Osteoblast (primary cell): ENCODE measurements at regions not wholly inside any gene's neighbourhood (a gene's known extent, or its start where the extent isn't known, plus 50 kb on each side); places are given as distances from the start of the nearest gene placed in this dataset.

Source experiments
- DNase-seq: peaks from one replicate; pipeline ENCODE4 v3.0.0; 2011; ENCODE audit warnings: low spot score, mixed read lengths; ENCODE audit not compliant: insufficient read length; ENCODE audit errors: missing footprints
- H2AFZ ChIP-seq: 2 replicates; pipeline ENCODE4 v1.6.0; 2011; ENCODE audit warnings: mild to moderate bottlenecking, low read length
- H3K27ac ChIP-seq: 2 replicates; pipeline ENCODE4 v1.5.1; 2011; ENCODE audit warnings: mild to moderate bottlenecking, low read depth, low read length, moderate library complexity
- H3K27me3 ChIP-seq: 2 replicates; pipeline ENCODE4 v1.6.0; 2012; ENCODE audit warnings: mild to moderate bottlenecking, control low read depth, inconsistent platforms, low read length, moderate library complexity; ENCODE audit not compliant: insufficient read depth
- H3K36me3 ChIP-seq: 2 replicates; pipeline ENCODE4 v1.5.1; 2011; ENCODE audit warnings: mild to moderate bottlenecking, low read length, control low read depth, moderate library complexity; ENCODE audit not compliant: insufficient read depth
- H3K4me1 ChIP-seq: 2 replicates; pipeline ENCODE4 v1.5.1; 2011; ENCODE audit warnings: mild to moderate bottlenecking, low read length, control low read depth, moderate library complexity; ENCODE audit not compliant: insufficient read depth
- H3K4me2 ChIP-seq: 2 replicates; pipeline ENCODE4 v1.6.0; 2011; ENCODE audit warnings: mild to moderate bottlenecking, low read length; ENCODE audit not compliant: insufficient read depth
- H3K4me3 ChIP-seq: fragments of 200-600 bp; sonication (generic); 3 replicates; pipeline ENCODE4 v1.5.1; 2012; ENCODE audit warnings: mild to moderate bottlenecking, low read length, inconsistent platforms; ENCODE audit not compliant: insufficient read depth
- H3K79me2 ChIP-seq: 2 replicates; pipeline ENCODE4 v1.6.0; 2012; ENCODE audit warnings: mild to moderate bottlenecking, low read length, control low read depth, inconsistent platforms; ENCODE audit not compliant: insufficient read depth
- H3K9me3 ChIP-seq: 2 replicates; pipeline ENCODE4 v1.5.1; 2011; ENCODE audit warnings: low read depth, low read length, control low read depth
- H4K20me1 ChIP-seq: 2 replicates; pipeline ENCODE4 v1.6.0; 2012; ENCODE audit warnings: mild to moderate bottlenecking, low read length, control low read depth; ENCODE audit not compliant: insufficient read depth
- CTCF ChIP-seq: IDR thresholded peaks from 2 replicates; pipeline ENCODE4 v1.5.1; 2011; ENCODE audit warnings: mild to moderate bottlenecking, low read depth, low read length, moderate library complexity; ENCODE audit errors: extremely low read depth

- Histone ChIP-seq H3K4me2 (no peak overlapping the region), H3K27ac (no peak overlapping the region), H2AFZ (no peak overlapping the region), H3K4me1 (no peaks in the 10 kb centered on the region), H3K79me2 (no peaks in the 10 kb centered on the region), H4K20me1 (no peaks in the 10 kb centered on the region), H3K9me3 (no peaks in the 10 kb centered on the region), H3K36me3 (no peaks in the 10 kb centered on the region), H3K27me3 (no peaks in the 10 kb centered on the region), H3K4me3 (no peak overlapping the region)
- TF ChIP-seq CTCF: no peak
- DNase-seq: no peak
These were observed 562.9 kb upstream of the ACO1 start for GRCh38 chr9:31821583-31821982.

GRCh38 chr9:31823365-31823764, 561.1 kb upstream of the ACO1 start:
- Histone ChIP-seq H3K4me1 (no peaks in the 10 kb centered on the region), H3K79me2 (no peaks in the 10 kb centered on the region), H3K9me3 (no peaks in the 10 kb centered on the region), H3K4me2 (no peak overlapping the region), H3K4me3 (no peak overlapping the region), H2AFZ (no peak overlapping the region), H3K27me3 (no peaks in the 10 kb centered on the region), H3K36me3 (no peaks in the 10 kb centered on the region), H4K20me1 (no peaks in the 10 kb centered on the region), H3K27ac (no peak overlapping the region)
- TF ChIP-seq CTCF: no peak
- no peak for DNase-seq

- no peaks in the 10 kb centered on the region for H4K20me1 ChIP-seq
- H3K27ac ChIP-seq: no peak overlapping the region
- no peaks in the 10 kb centered on the region for H3K9me3 ChIP-seq
- no peaks in the 10 kb centered on the region for H3K4me1 ChIP-seq
- DNase-seq: no peak
- H3K27me3 ChIP-seq: no peaks in the 10 kb centered on the region
- H3K4me3 ChIP-seq: no peak overlapping the region
- H3K79me2 ChIP-seq: no peaks in the 10 kb centered on the region
- TF ChIP-seq CTCF: no peak
- H3K4me2 ChIP-seq: no peak overlapping the region
- no peak overlapping the region for H2AFZ ChIP-seq
- H3K36me3 ChIP-seq: no peaks in the 10 kb centered on the region
These were observed 559.6 kb upstream of the ACO1 start for GRCh38 chr9:31824860-31825259.

- DNase-seq: no peak
- no peak overlapping the region for H3K27ac ChIP-seq
- H3K4me2 ChIP-seq: no peak overlapping the region
These were observed 547.2 kb upstream of the ACO1 start for GRCh38 chr9:31837211-31837610.

More at GRCh38 chr9:31837211-31837610, 547.2 kb upstream of the ACO1 start:
- Histone ChIP-seq H3K27me3 (no peaks in the 10 kb centered on the region), H3K9me3 (no peaks in the 10 kb centered on the region), H4K20me1 (no peaks in the 10 kb centered on the region), H2AFZ (no peak overlapping the region), H3K79me2 (no peaks in the 10 kb centered on the region), H3K4me1 (no peaks in the 10 kb centered on the region), H3K36me3 (no peaks in the 10 kb centered on the region), H3K4me3 (no peak overlapping the region)
- TF ChIP-seq CTCF: no peak
